ENCODE measurements at regions not wholly inside any gene's neighbourhood (a gene's known extent, or its start where the extent isn't known, plus 50 kb on each side); places are given as distances from the start of the nearest gene placed in this dataset.
"Not testable (repeated sequence)": the region's sequence is repeated elsewhere in the genome, so short reads cannot be mapped to it uniquely, and the experiment has no call there.

DNA sequence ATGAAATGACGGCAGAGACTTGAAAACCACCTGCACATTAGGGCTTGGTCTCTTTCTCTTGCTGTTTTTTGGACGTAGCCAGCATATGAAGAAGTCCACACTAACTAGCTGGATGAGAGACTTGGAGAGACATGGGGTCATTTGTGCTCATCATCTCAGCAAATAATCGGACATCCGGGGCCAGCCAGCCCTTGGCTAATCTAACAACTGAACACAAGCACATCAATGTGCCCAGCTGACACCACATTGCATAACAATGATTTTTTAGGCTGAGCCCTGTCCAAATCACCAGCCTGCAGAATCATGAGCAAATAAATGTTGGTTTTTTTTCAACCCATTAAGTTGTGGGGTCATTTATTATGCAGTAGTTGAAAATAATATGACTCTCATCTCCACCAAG lies 460.3 kb upstream of the LARGE1 start:
- in situ Hi-C loops (cut with MboI; ENCODE audit: low pct_unique_long_range_greater_than_20kb, low sequenced_read_pairs), result no loop called here
- DNase-seq, result no peak

DNA sequence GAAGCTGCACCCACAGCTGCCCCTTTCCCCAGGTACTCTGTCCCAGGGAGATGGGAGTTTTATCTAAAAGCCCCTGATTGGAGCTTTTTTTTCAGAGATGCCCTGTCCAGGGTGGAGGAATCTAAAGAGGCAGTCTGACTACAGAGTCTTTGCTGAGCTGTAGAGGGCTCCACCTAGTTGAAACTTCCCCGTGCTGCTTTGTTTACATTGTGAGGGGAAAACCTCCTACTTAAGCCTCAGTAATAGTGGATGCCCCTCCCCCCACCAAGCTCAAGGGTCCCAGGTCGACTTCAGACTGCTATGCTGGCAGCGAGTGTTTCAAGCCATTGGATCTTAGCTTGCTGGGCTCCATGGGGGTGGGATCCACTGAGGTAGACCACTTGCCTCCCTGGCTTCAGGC lies 470.1 kb upstream of the LARGE1 start:
- no peak for DNase-seq
- in situ Hi-C loops (cut with MboI; ENCODE audit: low pct_unique_long_range_greater_than_20kb, low sequenced_read_pairs), result no loop called here

DNA sequence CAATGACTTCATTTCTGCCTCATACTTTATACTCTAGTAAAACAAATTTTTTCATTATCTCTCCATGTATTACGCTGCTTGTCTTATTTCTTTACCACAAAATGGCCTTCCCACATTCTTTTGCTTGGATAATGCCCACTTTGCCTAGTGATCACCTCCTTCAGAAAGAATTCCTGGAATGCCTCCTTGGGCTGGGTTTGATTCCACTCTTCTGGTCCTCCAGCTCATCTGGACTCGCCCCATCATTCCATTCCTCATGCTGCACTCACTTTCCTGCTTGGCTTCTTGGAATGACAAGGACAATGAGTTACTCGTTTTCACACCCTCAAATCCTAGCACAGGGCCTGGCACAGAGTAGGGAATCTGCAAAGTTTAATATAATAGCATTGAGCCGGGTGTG lies 475.1 kb upstream of the LARGE1 start:
- no peak for DNase-seq
- in situ Hi-C loops (cut with MboI; ENCODE audit: low pct_unique_long_range_greater_than_20kb, low sequenced_read_pairs), result no loop called here

DNA sequence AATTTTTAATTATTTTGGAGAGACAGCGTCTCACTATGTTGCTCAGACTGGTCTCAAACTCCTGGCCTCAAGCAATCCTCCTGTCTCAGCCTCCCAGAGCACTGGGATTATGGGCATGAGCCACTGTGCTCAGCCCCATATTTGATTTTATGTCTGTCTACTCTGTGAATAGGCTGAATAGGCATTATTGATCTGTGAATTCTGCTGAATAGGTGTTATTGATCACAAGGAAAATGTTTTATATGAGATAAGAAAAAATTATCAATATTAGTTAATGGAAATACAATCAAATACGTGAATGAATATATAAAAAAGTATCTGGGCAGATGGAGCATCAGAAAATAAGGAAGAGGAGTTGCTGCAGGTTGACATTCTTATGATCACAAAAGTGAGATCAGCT lies 483.4 kb upstream of the LARGE1 start:
- DNase-seq, result no peak
- in situ Hi-C loops (cut with MboI; ENCODE audit: low pct_unique_long_range_greater_than_20kb, low sequenced_read_pairs), result no loop called here

DNA sequence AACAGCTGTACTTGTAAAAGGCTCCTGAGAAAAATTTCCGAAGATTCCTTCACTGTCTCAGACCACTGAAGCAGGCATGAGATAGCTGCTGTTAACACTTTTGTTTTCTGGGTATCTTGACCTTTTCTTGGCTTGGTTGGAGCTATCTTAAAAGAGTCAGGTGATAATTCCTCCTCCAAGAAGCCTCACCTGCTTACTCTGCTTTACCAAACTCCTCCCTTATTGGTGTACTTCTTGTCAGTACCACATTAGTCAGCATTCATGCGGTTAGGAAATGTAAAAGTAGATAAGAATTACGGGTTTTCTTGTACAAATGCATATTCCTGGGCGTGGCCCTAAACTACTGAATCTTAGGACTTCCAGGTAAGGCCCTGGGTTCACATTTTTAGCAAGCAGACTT lies 489.8 kb upstream of the LARGE1 start:
- in situ Hi-C loops (cut with MboI; ENCODE audit: low pct_unique_long_range_greater_than_20kb, low sequenced_read_pairs), result no loop called here

DNA sequence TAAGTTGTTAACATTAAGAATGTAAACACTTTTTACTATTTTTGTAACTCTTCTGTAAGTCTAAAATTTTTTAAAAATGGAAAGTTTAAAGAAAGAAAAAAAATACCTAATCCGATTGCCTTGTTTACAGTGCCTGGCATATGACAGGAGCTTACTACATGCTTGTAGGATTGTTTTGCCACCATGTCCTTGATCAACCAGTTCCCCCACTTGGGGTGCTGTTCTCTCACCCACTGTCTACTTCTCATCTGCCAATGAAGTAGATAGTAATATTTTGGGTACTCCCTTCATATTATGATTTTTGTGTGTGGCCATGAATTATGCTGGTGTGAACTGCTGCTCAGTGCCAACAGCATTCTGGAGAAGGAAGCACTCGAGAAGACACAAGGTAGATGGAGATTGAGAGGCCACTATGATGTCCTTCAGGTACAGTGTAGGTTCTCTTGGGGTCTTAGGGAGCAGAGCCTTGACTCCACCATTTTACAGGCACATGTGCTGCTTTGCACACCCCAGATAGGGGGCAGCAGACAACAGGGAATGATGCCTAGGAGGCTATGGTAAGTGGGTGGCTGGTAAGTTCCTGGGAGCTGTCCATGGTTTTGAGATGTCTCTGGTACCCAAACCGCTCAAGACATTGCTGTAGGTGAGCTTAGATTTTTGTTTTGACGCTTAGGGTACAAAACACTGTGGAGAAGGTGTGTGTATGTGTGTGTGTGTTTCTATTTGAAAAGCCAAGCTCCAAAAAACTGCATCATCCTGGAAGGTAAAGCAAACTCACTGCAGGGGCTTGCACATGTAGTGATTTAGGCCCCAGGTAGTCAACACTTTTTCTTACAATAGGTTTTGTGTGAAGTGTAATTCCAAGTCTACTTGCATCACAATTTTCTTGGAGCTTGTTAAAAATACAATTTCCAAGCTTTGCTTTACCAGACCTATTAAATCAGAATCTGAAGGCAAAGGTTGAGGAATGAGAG lies 494.5 kb upstream of the LARGE1 start:
- peak; percentile 84 for DNase-seq
- in situ Hi-C loops (cut with MboI; ENCODE audit: low pct_unique_long_range_greater_than_20kb, low sequenced_read_pairs), result no loop called here

More for the DNA sequence above, 489.8 kb upstream of the LARGE1 start:
- no peak for DNase-seq

DNA sequence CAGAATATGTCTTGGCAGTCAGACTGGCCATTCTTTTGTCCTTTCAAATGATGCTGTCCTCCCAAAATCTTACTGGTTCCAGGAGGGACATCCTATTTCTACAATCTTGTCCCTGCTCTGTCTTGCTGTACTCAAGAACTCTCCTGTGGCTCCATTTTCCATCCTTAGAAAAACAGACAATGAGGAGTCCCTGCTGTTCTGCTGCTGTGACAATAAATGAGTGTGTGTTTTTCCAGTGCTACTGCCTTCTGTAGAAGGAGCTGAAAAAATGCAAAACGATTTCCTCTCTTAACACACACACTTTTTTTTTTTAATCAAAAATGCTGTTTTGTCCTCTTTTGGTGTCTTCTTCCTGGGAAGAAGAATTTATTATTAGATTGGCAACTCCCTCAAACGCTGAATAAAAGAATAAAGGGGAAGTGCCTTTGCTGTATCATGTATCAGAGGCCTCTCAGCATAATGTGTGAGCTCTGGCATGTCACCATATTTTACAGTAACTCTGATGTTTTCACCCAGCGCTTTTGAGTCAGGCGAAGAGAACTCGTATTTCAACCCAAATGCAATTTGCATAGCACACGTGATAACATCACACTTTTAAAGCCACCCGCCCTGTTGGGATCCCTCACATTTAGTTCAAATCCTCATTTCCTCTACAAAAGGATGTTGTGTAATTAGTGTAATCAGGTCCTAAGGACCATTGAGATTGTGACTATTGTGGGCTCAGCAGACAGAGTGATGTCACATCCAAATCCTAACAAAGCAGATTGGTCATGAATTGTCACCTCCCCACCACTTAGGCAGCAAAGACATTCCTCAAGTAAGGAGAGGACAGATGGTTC lies 496.0 kb upstream of the LARGE1 start:
- DNase-seq, result no peak
- in situ Hi-C loops (cut with MboI; ENCODE audit: low pct_unique_long_range_greater_than_20kb, low sequenced_read_pairs), result no loop called here

DNA sequence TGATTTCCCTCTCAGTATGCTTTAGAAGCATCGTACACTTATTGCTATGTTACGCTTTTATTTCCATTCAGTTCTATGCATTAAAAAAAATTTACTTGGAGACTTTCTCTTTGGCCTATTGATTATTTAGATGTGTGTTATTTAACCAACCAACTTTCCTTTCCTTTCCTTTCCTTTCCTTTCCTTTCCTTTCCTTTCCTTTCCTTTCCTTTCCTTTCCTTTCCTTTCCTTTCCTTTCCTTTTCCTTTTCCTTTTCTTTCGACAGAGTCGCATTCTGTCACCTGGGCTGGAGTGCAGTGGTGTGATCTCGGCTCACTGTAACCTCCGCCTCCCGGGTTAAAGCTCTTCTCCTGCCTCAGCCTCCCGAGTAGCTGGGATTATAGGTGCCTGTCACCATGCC lies 502.7 kb upstream of the LARGE1 start:
- DNase-seq; in situ Hi-C loops (cut with MboI; ENCODE audit: low pct_unique_long_range_greater_than_20kb, low sequenced_read_pairs): not testable (repeated sequence)

DNA sequence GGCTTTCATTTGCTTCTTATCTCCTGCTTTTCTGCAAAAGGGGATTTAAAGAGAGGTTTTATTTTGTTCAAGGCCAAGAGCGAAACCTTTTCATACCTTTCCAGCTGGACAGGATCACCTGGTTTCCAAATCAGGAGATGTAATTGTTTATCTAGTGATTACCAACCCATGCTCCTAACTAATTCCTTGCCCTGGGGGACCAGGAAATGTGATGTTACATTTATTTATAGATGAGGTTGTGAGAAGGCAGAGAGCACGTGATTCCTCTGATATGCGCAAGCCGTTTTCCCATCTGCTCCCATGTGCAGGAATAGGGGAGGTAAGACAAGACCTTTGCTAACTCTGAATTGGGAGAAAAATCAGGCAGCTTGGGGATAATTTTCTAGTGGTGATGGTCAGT lies 507.2 kb upstream of the LARGE1 start:
- in situ Hi-C loops (cut with MboI; ENCODE audit: low pct_unique_long_range_greater_than_20kb, low sequenced_read_pairs), result no loop called here
- DNase-seq, result no peak

DNA sequence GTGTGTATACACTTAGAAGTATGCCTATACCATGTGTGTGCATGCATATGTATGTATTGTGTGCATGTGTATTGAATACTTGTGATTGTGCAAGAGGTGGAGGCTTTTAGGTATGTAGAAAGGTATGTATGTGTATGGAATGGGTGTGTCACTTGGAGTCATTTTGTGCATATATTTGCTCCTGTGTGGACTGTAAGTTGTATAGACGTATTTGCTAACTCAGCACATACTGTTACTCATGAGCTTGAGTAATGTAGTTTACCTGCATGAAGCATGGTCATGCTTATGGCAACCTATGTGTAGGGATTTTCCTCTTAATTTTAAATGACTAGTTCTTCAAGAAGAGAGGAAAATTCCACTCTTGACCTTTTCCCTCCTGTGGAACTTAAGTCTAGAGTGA lies 507.6 kb upstream of the LARGE1 start:
- no peak for DNase-seq
- in situ Hi-C loops (cut with MboI; ENCODE audit: low pct_unique_long_range_greater_than_20kb, low sequenced_read_pairs), result no loop called here

DNA sequence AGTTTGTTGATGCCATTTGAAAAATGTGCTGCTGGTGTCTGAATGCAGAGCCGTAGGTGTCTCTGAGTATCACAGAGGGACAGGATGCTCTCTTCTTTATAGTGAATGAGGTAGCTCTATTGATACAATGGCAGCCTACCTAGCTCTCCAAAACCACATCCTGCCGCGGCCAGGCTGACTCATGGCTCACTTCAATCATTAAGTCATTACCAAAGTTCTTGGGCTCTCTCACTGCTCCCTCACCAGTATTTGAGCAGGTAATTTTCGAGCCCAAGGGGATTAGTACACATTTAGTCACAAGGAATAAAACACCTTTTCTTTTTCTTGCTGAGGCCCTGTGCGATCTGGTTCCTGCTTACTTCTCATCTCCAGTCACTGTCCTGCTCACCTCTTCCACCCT lies 509.0 kb upstream of the LARGE1 start:
- in situ Hi-C loops (cut with MboI; ENCODE audit: low pct_unique_long_range_greater_than_20kb, low sequenced_read_pairs), result no loop called here
- no peak for DNase-seq

DNA sequence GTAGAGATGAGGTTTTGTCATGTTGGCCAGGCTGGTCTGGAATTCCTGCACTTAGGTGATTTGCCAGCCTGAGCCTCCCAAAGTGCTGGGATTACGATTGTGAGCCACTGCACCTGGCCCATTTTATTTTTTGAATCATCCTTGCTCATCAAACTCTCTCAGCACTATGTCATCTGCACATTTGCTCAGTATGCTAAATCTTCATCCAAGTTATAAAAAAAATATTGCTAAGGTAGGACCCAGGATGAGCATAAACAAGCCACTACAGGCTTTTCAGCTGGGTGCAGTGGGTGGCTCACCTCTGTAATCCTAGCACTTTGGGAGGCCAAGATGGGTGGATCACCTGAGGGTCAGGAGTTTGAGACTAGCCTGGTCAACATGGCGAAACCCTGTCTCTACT lies 510.1 kb upstream of the LARGE1 start:
- in situ Hi-C loops (cut with MboI; ENCODE audit: low pct_unique_long_range_greater_than_20kb, low sequenced_read_pairs), result no loop called here
- DNase-seq, result no peak

DNA sequence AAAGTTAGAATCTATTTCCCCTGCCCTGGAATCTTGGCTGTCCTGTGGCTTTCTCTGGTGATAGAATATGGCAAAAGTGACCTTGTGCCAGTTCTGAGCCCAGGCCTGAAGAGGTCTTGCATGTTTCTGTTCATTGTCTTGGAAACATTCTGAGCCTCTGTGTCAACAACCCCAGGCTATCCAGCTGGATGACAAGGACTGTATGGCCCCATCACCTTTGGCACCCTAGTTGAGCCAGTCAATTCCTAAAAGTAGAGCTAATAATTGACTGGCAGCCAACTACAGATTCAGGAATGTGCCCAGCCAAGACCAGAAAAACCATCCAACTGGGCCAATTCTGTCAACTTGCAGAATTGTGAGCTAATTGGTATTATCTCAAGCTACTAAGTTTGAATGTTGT lies 514.1 kb upstream of the LARGE1 start:
- in situ Hi-C loops (cut with MboI; ENCODE audit: low pct_unique_long_range_greater_than_20kb, low sequenced_read_pairs), result no loop called here

DNA sequence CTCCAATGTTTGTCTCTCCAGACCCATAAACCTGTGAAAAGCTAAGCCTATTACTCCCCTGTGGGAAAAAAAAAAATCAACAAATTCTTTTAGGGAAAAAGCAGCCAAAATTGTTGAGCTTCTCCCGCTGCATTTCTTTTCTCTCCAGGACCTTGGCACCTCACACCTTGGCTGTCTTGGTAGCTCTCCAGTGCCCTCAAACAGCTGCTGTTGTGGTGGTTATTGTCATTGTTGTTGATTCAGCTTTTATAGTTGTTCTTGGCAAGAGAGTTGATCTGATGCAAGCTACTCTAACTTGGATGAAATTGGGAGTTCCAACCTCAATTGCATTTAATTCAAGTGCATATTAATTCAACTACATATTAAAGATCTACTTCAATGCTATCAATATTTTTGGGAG lies 516.9 kb upstream of the LARGE1 start:
- in situ Hi-C loops (cut with MboI; ENCODE audit: low pct_unique_long_range_greater_than_20kb, low sequenced_read_pairs), result no loop called here
- no peak for DNase-seq

More for the DNA sequence above, 514.1 kb upstream of the LARGE1 start:
- no peak for DNase-seq

DNA sequence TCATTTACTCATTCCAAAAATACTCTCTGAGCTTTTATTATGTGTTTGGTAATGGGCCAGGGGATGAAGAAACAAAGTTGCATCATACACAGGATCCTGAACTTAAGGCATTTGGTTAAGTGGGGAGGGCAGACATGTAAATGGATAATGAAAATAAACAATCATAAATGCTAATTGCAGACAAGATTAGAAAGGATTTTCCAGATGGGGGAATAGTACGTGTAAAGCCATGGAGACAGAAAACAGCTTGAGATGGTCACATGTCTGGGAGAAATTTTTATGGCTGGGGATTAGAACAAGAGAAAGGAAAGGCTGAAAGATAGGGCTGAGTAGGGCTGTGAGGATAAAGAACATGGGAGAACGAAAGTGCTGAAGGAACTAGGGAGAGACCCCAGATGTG lies 534.3 kb upstream of the LARGE1 start:
- no peak for DNase-seq
- in situ Hi-C loops (cut with MboI; ENCODE audit: low pct_unique_long_range_greater_than_20kb, low sequenced_read_pairs), result no loop called here

DNA sequence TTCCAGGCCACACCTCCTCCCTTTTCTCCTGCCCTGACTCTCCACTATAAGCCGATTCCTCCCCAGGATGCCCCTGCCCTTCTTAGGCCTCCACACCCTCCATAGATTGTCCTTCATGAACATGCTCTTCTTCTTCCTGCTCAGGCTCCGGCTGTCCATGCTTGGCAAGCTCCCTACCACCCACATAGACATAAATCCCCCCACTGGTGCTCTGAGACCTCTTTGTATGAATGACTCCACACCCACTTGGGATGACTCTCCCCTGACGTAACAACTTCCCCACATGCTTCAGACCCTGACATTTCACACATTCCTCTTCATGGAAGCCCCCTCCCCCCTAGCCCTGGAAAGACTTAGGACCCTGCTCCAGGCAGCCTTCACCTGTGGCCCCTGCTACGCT lies 542.5 kb upstream of the LARGE1 start:
- DNase-seq, result no peak
- in situ Hi-C loops (cut with MboI; ENCODE audit: low pct_unique_long_range_greater_than_20kb, low sequenced_read_pairs), result no loop called here

DNA sequence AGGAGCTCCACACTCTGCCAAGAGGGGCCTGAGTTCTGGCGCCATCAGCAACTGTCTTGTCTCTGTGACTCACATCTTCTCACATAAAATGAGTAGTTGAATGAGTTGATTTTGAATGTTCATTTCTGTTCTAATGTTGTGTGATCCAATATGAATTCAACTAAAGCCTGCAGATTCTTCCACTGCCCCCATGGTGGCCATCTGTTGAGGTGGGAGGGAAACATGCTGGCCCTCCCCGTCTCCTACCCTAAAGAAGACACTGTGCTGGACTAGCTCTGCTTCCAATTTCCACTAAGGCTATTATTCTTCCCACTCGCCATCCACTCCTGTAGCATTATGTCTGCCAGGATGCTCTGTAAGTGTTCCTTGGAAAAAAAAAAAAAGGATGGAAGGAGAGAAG lies 555.6 kb upstream of the LARGE1 start:
- DNase-seq, result no peak
- in situ Hi-C loops (cut with MboI; ENCODE audit: low pct_unique_long_range_greater_than_20kb, low sequenced_read_pairs), result no loop called here

DNA sequence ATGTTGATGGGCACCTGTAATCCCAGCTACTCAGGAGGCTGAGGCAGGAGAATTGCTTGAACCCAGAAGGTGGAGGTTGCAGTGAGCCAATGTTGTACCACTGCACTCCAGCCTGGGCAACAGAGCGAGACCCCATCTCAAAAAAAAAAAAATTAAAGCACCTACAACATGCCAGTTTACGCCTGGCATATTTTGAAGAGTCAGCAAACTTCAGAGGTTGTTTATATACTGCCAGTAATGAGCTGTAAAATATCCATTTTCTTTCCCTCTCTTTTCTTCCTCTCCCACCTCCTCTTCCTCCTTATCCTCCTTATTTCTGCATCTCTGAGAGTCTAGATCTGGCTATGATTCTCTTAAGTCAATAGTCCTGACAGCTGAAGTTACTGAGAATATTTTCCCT lies 556.5 kb upstream of the LARGE1 start:
- no peak for DNase-seq
- in situ Hi-C loops (cut with MboI; ENCODE audit: low pct_unique_long_range_greater_than_20kb, low sequenced_read_pairs), result no loop called here

DNA sequence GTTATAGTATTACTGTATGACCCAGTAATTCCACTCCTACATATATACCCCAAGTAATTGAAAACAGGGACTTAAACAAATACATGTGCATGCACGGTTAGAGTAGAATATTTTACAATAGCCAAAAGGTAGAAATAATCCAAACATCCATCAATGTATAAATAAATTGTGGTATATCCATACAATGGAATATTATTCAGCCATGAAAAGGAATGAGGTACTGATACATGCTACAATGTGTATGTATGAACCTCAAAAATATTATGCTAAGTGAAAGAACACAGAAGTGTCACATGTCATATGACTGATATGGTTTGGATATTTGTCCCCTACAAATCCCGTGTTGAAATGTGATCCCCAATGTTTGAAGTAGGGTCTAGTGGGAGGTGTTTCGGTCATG lies 560.8 kb upstream of the LARGE1 start:
- in situ Hi-C loops (cut with MboI; ENCODE audit: low pct_unique_long_range_greater_than_20kb, low sequenced_read_pairs), result no loop called here

DNA sequence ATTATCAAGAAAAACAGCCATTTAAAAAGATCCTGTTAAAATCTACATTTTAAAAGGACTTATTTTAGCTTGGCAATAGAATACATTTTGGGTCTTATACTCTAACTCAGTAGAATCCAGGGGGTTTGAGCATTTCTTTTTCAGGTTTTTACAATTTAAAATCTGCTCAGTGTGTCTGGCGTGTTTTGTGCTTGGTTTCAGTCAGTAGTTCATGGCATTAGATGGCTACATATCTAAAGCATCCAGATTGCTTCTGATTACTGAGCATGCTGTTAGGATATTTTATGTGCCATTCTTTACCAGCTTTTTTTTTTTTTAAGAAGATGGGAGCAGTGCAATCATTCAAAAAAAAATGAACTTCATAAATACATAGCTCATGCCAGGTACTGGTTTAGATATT lies 566.1 kb upstream of the LARGE1 start:
- no peak for DNase-seq
- in situ Hi-C loops (cut with MboI; ENCODE audit: low pct_unique_long_range_greater_than_20kb, low sequenced_read_pairs), result no loop called here

More for the DNA sequence above, 560.8 kb upstream of the LARGE1 start:
- no peak for DNase-seq

Measured in KBM-7 (cell line).